Activated CD4-positive, CD25-positive, alpha-beta regulatory T cell treated with anti-CD3 and anti-CD28 coated beads, Interleukin-2, amount 50 U/mL, for 72 hours (primary cell): ENCODE measurements at regions not wholly inside any gene's neighbourhood (a gene's known extent, or its start where the extent isn't known, plus 50 kb on each side); places are given as distances from the start of the nearest gene placed in this dataset.

Experiments
- DNase-seq: peaks from one replicate; pipeline ENCODE4 v3.0.0; 2021

DNA sequence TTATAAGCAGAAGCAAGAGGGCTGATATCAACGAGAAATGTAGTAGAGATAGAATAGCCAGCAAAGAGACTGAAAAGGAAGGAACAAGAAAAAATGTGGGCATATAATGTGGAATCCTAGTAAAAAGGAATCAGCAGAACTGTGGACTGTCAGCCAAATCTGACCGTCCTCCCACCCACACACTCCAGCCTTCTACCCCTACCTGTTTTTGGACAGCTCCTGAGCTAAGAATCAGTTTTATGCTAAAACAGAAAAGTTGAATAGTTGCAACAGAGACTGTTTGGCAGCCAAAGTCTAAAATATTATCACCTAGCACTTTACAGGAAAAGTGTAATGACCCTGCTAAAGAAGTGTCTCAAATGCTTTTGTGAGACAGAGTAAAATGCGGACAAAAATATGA lies 533.3 kb upstream of the CXADR start:
- DNase-seq: no peak

- no peak for DNase-seq
These were observed 529.4 kb upstream of the CXADR start for GRCh38 chr21:16983420-16983819.

DNA sequence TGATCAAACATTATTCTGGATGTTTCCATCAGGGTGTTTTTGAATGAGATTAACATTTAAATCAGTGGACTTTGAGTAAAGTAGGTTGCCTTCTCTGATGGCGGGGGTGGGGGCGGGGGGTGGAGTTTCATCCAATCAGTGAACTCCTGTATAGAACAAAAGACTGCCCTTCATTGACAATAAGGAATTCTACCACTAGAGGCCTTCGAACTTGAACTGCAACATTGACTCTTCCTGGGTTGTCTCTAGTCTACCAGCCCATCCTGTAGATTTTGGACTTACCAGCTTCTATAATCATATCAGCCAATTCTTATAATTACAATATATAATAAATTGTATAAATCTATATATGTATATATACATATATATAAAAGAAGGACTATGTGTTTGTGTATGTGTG lies 520.4 kb upstream of the CXADR start:
- DNase-seq: no peak

- DNase-seq: no peak
These were observed 519.3 kb upstream of the CXADR start for GRCh38 chr21:16993416-16994038.

GRCh38 chr21:17002594-17003257 lies 510.1 kb upstream of the CXADR start:
- no peak for DNase-seq

DNA sequence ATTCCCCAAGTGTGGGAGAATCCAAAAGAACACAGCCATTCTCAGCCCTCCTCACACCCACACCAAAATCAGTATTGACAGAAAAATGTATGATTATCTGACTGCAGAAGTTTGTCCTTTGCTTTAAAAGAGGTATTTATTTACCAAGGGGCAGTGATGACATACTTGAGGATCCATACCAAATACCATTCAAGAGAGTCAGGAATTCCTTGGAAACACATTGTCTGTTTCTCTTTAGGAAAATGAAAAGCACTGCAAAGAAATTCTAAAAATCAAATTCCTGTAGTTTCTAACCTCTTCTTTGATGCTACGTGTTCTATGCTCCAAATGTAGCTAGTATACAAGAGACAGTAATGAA lies 509.6 kb upstream of the CXADR start:
- no peak for DNase-seq

DNA sequence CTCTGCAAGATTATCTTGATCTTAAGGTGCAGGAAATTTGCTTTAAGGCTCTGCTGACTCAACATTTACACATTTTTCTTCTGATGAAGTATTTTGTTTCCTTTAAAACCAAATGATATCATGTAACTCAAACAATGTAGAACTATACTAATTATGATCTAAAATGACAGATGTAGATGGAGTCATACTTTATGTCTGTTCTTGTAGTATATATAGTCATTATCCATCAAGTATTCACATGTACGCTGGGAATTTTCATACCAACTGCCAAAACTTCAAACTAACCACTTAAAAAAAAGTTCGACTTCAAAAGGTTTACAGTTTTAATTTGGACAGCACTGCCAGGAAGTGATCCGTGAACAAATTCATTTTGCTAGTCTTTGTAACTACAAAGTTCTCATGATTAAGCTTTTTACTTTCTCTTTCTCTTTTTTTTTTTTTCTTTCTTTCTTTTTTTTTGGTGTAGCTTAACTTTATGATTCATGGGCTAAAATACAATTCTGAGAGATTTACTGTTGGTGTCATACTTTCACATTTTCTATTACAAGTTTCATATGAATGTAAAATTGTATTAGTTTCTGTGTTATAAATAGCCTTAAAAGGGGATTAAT lies 509.0 kb upstream of the CXADR start:
- no peak for DNase-seq

DNA sequence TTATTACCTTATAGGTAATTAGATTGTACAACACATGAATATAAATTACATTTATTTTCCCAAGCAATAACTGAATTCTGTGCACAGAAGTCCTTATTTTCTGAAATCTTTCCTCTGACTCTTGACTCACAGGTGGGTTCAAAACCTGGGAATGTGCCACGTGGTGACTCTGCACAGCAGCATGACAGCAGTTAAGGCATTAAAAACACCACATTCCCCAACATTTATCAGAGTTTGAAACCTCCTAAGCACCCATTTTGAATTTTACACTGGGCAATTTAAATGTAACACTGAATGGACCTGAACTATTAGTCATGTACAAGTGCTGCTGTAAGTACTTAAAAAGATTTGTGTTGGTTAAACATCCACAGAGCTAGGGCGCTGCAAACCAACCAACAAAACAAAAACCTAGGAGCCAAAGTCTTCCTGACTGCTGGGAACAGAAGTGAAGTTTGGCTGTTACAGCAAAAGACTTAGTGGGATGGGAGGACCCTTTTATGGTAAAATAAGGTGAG lies 480.6 kb upstream of the CXADR start:
- DNase-seq: no peak

- no peak for DNase-seq
These were observed 468.1 kb upstream of the CXADR start for GRCh38 chr21:17044696-17045095.

DNA sequence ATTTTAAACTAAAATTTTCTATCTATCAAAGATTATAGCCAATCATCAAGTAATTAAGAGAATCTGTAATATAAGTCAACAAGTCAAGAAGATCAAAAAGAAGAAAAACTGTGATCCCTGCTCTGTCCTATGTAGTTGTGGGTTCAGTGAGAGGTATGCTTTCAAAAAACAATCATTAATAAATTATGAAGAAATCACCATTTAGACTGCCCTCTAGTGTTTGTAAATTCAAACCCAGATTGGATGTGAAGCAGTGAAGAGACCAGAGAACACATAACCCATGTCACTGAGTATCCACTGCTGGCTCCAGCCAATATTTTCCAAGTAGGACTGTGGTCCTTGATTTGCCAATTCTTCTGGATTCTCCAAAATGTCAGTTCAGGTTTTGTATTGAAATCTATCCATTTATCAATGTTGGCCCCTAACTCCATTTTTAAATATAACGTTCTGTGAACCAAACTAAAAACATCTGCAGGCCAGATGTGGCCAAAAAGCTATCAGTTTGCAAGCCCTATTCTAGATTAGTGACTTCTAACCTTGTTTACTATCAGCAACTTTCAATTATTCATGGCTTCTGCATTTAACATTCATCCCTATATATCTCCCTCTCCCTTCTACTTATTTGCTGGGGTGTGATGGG lies 467.5 kb upstream of the CXADR start:
- DNase-seq: no peak

DNA sequence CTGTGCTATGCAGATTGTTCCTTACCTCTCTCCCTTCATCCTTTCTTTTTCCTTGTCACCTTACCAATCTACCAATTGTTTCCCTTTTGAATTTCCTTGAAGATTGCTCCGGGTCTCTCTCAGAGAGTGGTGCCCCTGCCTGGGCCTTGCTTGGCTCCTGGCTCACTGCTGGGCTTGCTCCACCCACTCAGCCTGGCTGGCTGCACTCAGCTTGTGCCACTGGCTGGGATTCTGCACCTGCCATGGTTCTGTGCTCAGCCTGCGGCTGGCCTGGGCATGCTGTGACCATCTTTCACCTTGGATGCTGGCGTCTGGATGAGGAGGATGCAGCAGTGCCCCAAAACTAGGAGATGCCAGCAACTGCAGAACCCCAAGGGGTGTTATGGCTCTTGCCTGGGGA lies 463.9 kb upstream of the CXADR start:
- DNase-seq: no peak

DNA sequence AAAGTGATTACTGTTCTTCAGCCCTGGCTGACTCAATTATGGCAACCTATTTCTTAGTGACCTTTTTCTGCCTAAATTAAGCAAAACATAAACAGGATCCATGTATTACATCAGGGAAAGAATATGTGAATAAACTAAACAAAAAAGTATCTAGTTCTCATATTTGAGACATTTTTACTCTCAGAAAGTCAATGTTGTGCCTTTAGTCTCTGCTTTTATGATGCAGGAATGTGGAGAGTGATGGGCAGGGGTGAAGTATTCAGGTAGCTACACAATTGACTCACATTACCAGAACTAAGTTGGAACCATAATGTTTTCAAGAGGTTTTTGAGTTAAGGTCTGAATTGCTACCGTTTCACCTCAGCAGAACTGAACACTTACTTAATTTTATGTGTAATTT lies 462.7 kb upstream of the CXADR start:
- no peak for DNase-seq

DNA sequence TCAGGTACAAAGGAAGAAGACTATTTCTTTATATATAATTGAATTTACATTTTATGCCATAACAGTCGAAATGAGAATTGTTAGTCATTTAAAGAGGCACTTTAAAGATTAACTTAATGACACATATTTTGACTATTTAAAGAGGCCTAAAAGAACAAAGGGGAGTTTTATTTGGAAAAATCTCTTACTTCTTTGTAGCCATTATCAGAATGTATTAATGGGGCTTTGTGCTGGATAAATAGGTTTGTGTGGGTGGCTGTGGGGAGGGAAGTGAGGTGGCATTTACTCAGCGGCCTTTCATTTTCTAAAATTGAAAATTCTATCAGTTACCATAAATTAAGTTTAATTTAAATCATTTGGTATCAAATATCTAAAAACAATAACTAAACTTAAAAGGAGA lies 462.2 kb upstream of the CXADR start:
- no peak for DNase-seq

DNA sequence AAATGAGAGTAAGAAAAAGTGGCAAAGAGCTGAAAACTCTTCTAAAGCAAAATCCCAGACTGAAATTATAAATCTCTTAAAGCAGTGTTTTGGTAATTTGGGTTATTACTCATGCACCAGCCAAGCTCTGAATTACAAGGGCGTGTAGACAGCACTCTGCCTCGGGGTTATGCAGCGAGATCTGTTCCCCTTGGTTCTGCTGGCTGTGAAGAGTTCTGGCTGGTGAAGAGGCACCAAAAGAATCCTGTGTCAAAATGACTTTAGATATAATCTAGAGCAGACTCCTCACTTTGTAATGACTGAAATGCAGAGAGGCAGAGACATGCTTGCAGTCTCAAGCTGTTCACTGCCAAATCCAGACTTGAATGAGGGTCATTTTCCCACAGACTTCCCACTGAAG lies 461.8 kb upstream of the CXADR start:
- no peak for DNase-seq

DNA sequence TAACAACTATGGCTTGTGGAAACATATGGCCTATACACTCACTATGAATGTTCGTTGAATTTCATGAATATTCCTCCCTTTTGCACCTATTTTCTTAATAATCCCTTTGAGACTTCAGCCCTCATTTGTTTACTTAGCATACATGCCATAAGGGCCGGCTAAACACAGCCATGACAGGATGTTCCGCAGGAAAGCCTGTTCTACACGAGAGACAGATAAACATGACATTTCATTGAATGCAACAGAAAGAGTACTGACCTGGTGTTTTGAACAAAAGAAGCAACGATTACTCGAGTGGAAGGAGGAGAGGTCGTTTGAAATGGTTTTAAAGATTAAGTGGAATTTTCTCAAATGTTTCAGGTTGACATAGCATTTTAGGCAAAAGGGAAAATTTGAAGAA lies 459.5 kb upstream of the CXADR start:
- no peak for DNase-seq

- DNase-seq: no peak
These were observed 452.9 kb upstream of the CXADR start for GRCh38 chr21:17059936-17060335.

DNA sequence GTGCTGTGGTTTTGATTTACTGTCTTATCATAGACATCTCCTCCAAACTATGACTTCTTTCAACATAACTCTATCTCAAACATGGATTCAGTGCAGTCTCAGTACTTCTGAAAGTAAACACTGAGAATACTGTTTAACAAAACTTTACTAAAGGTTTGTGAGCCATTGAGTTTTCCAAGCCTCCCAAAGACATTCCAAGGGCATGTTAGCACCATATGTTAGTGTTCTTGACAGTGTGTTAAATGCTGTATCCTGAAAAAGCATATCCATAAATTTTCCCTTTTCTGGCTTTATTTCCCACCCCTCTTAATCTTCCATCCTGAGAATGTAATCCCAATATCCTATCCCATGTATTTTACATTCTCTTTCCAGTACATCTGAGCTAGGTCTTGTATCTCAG lies 446.8 kb upstream of the CXADR start:
- no peak for DNase-seq

DNA sequence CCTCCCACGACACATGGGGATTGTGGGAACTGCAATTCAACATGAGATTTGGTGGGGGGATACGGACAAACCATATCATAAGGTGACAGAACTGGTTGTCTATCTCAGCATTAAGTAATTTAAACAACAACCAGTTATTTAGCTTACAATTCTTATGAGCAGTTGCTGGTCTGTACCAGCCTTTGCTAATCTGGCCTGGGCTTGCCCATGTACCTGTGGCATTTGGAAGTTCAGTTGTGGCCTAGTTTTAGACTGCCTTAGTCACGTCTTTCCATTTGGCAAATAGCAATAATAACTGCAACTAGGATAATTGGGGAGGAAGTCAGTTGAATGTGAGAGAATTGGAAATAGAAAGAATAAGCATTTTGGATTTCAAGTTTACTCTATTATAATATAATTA lies 441.8 kb upstream of the CXADR start:
- DNase-seq: no peak

DNA sequence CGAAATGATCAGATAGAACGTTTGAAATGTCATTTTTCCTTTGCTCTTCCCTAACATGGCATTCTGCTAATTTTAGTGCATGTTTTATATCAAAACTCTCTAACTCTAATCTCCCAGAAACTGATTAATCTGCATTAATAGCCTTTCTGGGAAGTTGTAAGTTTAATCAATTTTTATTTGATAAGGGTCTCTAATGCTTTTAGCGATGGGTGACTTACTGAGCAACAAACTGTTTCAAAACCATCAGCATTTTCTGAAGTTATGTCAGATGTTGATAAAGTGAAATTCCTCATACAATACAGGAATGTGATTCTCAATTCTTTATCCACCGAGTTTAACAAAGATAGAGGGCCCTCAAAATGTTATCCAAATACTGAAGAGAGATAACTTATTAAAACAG lies 431.6 kb upstream of the CXADR start:
- no peak for DNase-seq

- no peak for DNase-seq
These were observed 429.9 kb upstream of the CXADR start for GRCh38 chr21:17082843-17083483.

GRCh38 chr21:17085707-17086106 lies 427.1 kb upstream of the CXADR start:
- no peak for DNase-seq

- DNase-seq: no peak
These were observed 424.3 kb upstream of the CXADR start for GRCh38 chr21:17088500-17088899.

GRCh38 chr21:17089091-17089491 lies 423.8 kb upstream of the CXADR start:
- no peak for DNase-seq

DNA sequence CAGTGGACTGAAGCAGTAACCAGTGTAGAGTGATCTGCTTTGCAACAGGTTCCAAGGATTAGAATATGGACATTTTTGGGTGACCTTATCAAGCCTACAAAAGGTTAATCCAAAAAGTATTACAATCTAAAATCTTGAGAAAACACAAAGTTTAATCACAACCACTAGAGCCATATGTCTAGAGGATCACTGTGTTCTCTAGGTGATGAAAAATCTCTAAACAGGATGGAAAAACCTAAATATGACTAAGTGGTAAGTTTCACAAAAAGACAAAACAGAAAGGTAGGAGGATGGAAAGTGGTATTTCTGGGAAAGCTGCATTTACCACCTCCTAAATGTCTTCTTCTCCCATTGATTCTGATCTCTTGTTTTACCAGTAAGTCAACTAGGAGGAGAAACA lies 411.1 kb upstream of the CXADR start:
- DNase-seq: no peak
